ENCODE measurements at regions not wholly inside any gene's neighbourhood (a gene's known extent, or its start where the extent isn't known, plus 50 kb on each side); places are given as distances from the start of the nearest gene placed in this dataset.
"Not testable (repeated sequence)": the region's sequence is repeated elsewhere in the genome, so short reads cannot be mapped to it uniquely, and the experiment has no call there.

DNA sequence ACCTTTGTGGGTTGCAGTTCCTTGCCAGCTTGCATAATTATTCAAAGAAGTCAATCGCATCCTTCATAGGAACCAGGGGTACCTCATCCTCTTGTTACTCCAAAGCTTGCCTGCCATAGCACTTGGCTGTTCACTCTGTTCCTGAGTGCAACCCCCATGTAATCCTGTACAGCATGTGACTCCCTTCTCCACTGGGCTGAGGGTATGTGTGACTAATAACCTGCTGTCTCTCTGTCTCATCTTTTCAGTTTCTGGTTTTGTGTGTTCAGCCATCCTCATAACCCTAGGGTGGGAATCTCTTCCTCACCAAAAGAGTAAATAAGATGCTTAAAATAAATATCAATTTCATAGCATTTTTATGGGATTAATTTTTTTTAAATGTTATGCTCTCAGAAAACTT is 351.9 kb downstream of the S1PR1 start:
- no peak for DNase-seq

DNA sequence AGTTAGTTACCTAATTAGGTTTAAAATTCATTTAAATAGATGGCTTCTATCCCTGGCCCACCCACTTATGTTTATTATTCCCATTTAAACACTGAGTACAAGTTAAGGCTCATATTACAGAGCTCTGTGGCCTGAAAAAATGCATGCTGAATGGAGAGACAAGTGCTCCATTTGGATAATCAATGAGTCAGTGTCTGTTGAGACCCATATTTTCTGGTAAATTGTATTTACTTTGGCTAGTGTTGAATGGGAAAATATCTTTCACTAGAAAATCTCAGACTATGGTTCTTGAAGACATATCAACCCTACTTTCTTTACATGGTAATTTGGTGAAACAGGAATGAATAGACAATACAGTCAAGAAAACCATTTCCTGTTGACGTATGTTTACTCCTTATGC is 356.0 kb downstream of the S1PR1 start:
- DNase-seq, result peak in 1 of 2 experiments; percentile 33

DNA sequence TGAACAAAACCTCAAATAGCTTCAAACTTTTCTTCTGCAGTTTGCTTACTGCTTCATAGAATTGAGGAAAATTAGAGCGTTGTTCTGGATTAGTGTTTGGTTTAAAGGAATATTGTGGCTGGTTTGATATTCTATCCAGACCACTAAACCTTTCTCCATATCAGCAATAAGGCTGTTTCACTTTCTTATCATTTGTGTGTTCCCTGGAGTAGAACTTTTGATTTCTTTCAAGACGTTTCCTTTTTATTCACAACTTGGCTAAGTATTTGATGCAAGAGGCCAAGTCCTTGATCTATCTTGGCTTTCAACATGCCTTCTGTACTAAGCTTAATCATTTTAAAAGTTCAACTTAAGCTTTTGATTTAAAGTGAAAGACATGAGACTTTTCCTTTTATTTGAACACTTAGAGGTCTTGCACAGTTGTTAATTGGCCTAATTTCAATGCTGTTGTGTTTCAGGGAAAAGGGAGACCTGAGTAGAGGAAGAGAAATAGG is 359.1 kb downstream of the S1PR1 start:
- DNase-seq, result no peak

DNA sequence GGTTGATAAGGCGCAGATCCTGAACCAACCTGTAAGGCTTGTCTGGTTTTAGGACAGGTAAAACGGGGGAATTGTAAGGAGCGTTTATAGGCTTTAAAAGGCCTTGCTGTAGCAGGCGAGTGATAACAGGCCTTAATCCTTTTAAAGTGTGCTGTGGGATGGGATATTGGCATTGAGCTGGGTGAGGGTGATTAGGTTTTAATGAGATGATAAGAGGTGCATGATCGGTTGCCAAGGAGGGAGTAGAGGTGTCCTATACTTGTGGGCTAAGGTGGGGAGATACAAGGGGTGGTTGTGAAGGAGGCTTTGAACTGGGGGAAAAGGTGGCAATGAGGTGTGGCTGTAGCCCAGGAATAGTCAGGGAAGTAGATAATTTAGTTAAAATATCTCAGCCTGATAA is 363.8 kb downstream of the S1PR1 start:
- not testable (repeated sequence) for DNase-seq

DNA sequence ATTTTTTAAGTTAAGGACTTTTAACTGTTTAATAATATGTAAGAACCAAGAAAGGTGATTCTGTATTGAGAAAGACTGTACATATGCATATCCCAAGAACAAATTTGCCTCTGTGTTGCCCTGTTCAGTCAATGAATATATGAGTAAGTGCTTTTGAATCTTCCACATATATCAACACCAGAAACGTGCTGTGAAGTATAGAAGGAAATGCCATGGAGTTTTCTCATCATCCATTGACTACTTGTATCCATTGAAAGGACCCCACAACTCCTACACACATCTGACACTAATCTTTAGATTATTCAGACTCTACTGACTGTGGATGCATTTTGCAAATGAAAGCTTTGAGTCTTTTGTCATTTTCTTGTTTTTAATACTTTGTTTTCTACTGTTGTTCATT is 366.9 kb downstream of the S1PR1 start:
- DNase-seq, result no peak

DNA sequence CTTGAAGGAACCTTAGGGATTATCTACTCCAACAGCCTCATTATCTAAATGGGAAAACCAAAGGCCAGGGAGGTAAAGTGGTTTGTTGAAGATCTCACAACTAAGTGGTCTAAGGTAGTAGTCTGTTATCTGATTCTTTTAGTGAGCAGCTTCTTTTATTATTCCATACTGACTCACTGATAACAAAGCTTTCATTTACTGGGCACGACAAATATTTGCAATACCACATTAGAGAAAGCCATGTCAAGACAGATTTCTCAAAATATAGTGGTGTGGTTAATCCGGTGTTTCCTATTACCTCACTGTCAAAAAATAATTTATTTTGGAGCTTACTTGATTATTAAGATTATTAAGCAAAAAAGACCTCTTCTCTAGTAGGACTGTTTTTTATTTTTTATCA is 369.1 kb downstream of the S1PR1 start:
- DNase-seq, result no peak

DNA sequence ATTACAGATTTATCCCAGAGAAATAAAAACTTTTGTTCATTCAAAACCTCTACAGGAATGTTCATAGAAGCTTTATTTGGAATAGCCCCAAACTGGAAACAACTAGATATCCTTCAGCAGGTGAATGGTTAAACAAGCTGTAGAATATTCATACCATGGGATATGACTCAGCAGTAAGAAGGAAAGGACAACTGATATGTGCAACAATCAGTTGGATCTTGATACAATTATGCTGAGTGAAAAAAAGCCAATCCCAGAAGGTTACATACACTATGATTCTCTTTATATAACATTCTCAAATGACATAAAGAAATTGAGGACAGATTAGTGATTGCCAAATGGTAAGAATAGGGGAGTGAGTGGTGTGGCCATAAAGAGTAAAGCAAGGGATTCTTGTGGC is 376.7 kb downstream of the S1PR1 start:
- DNase-seq, result no peak

DNA sequence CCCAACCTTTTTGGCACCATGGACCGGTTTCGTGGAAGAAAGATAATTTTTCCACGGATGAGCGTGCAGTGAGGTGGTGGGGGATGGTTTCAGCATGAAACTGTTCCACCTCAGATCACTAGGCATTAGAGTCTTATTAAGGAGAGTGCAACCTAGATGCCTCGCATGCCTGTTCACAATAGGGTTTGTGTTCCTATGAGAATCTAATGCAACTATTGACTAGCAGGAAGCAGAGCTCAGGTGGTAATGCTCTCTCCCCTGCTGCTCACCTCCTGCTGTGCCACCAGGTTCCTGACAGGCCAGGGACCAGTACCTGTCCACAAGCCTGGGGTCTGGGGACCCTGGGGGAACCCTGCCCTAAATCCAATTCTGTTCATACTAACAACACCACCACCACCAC is 377.8 kb downstream of the OLFM3 start:
- DNase-seq, result no peak

DNA sequence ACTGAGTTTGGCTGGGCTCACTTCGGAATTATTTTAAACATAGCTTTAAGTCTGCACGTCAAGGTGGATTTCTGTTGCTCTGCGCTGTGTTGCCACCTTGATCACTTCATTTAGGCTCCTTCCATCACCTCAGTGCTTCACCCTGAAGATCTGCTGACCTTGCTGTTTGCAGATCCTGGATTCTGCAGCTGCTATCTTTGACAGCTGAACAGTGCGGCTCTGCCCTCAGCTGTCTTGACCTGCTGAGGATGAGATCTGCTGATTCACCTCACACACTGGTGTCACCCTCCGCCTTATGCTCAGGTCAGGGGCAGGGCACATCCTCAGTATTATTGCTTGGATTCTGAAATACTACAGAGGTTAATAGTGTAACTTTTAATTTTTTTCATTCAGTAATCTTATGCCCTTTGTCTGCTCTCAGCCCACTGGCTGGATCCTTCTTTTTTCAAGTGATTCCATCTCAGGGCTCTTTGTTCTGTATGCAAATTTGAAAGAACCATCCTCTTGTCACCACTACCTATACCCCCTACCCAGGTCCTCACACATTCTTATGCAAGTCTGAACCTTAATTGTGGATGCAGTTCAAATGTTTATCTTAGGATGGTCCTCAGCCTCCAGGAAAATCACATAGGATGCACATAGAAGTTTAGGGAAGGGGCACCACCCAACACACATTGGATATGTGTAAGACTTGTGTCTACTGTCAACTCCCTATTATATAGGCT is 364.0 kb downstream of the OLFM3 start:
- no peak for DNase-seq

DNA sequence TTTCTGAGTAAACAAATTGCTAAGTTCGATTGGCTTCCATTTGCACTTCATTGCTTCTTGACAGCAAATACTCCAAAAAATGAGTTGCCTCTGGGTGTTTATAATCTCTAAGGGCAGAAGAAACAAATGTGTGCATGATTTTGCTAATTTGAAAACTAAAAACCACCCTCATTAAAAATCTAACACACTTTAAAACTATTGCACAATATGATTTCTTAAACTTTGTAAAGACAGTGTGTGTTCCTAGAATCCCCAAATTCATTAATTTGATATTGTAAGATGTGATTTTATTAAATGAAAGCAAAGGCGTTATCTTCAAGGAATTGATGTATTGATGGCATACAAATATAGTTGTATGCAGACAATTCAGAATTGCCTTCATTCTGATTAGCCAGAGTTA is 350.9 kb downstream of the OLFM3 start:
- no peak for DNase-seq

DNA sequence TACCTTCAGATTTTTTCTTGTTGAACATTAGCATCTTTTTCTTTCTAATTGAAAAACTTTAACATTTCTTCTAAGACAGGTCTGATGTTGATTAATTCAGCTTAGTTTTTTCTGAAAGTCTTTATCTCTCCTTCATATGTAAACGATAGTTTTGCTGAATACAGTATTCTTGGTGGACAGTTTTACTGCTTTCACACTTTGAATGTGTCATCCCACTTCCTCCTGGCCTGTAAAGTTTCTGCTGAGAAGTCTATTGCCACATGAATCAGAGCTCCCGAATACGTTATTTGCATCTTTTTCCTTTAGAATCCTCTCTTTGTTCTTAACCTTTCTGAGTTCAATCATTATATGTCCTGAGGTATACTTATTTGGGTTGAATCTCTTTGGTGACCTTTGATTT is 344.2 kb downstream of the OLFM3 start:
- DNase-seq, result no peak

DNA sequence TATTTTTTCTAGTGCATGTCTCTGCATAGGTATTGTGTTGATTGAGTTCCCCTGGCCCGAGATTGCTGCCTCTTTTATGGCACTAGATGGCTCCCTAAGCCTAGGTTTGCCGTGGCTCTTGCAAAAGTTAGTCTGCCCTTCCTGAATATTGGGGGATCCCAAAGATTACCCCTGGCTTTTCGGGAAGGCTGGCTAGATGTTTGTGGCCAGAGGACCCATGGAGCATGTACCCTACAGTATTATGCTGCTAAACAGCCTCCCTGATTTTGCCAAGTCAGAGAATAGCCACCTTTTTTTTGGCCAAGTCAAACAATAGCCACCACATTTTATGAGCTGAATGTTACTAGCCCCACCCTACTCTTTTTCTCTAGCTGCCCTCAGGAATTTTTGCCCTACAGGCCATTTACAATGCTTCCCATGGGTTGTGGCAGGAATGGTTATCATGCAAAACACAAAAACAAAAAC is 343.2 kb downstream of the OLFM3 start:
- peak in 1 of 2 experiments; percentile 62 for DNase-seq

DNA sequence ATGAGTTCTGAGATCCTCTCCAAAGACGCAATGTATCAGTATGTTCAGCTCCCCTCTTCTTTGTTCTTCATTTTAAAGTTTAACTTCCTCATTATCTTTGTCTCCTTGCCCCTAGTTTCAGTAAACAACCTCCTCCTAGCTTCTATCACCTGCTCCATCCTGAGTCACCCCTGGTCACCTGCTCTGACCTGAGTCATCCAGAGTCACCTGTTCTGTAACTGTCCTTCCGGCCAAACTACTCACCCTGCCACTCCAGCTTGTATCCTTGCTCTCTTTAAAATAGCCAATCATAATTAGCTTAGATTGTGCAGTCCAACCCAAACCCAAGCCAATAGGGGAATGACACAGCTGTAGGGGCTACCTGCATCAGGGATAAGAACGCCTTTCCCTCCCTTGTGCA is 332.0 kb downstream of the OLFM3 start:
- DNase-seq, result no peak

DNA sequence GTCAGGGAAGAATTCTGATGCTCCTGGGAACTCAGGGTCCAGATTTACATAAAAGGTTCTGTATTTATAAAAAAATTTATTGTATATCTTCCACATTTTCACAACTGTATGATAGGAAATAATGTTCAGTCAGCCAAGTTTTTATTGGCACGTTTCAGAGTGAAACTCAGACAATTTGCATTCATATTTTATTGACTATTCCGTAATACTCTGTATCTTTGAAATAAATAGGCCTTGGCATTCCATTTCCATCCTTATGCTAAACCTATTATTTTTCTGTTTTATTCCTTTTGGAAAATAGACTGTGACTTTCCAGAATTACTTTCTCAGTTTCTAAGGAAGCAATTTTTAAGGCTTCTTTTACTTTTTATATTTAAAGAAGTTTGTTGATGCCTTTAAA is 329.0 kb downstream of the OLFM3 start:
- no peak for DNase-seq

DNA sequence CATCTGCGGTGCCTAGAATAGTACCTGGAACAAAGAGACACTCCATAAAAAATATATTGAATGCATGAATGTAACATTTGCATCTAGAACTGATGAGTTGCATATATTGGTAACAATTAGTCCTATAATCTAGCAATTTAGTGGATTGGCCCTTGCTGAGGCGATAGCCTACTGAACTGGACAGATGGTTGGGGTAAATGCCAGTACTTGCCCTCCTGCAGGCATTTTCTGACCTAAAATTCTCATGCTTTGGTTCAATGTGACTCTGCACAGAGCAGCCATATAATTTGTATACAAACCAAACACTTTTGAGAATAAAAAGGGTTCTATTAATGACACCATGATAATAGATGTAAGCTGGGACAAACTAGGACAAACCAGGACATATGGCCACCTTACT is 313.6 kb downstream of the OLFM3 start:
- no peak for DNase-seq

DNA sequence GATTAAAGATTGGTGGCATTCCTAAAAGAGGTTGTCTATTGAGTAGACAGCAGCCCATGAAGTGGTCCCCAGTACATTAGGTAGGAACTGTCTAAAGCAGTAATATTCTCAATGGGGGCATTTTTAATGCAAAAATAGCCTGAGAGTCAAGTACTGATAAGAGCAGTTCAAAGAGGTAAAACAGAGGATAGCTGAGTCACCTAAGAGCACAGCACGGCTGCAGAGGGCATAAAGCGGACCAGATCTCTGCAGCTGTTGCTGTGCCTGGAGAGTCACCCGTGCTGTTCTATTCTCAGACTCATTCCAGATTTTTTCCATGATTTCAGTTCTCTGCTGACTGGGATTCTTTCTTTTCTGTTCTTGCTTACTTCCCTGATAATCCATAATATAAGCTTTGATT is 313.2 kb downstream of the OLFM3 start:
- DNase-seq, result no peak

DNA sequence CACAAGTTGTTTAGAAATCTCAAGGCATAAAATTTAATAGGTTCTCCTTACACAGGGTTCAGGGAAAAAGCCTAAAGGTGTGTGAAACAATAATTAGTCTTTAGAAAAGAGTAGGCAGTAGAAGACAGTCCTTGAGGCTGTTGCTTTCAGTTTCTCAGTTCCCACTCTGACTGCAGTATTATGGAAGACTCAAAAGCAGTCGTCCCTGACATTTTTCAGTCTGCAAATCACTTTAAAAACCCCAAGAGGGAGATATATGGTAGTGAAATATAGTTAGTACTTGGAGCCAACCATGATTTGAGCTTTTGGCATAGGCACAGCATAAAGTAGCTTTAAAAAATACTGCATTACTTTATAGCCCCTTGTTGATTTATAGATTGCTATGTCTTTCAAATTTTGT is 299.7 kb downstream of the OLFM3 start:
- peak; percentile 37 to 52 for DNase-seq

DNA sequence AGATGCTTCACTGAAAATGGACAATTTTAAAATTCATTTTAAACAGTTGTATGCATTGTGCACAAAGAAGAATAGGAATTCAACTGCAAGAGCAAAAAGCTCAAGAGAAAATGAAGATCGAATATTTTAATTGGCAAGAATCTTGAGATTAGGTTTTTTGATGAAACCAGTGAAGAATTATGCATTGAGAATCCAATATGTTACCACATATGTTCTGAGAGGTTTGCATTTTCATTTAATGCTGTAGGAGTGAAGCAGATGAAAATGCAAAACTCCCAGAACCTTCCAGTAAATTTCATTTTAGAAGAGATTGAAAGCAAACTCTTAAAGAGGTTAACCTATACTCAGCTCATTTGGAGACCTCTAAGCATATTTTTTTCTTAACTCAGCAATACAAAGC is 298.0 kb downstream of the OLFM3 start:
- DNase-seq, result no peak

DNA sequence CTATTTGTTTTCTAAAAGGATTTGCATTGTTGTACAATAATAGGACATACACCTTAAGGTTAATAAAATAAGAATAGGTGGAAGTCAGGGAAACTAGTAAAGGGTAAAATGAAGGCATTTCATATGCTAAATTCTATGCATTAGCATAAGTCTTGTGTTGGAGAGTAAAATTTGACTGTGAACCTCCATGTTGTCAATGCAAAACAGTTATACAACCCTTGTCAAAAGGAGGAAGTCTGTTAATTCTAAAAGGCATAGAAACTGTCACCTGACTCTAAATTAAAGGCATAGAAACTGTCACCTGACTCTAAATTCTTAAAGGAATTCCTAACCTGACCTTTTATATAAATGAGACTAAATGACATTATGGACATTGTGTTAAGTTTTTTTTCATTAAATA is 291.8 kb downstream of the OLFM3 start:
- DNase-seq, result no peak

DNA sequence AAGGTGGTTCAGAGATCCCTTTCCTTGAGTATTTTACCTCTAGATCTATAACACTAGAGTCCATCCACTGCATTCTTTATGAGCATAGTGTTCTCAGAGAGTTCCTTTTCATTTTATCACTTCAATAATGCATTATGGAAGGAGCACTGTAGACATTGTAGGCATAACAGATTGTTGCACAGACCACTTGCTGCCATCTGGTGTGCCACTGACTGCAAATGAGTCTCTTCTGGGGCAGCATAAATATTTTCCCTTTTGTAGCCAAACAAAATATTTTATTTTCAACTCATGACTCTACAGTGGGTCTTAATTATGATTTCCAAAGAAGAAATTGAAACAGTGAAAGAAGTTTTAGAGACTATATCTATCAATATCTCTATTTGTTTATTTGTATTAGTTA is 290.4 kb downstream of the OLFM3 start:
- DNase-seq, result peak in 1 of 2 experiments; percentile 36

DNA sequence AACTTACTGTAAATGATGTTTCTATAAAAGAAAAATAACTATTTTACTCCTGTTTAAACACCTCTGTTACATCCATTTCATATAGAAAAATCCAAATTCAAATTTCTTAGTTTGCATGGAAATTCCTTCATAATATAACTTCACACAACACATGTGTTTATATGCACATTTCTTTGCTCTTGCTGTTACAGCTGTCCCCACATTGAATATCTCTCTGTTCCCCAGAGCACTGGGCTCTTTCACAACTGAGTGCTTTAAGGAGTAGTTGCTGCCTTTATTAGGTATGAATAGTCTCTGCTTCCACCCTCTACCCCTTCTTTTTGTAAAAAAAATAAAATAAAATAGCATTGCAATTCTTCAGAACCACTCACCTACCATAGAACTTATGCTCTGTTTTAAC is 287.0 kb downstream of the OLFM3 start:
- no peak for DNase-seq

DNA sequence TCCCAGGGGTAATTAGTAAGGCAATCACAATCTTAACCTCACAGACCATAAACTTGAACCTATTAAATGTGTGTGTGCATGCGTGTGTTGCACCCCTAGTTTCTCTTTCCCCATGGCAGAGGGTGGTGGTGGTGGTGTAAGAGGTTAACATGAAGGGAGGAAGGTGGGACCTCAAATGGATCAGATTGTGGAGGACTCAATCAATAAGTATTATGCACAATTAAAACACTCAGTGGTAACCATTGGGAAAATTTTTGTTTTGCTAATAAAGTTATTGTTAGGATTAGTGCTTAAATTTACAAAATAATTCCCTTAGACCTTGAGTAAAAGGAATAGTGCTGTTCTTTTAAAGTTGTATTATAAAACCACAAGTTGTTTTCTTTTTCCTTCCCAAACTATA is 283.0 kb downstream of the OLFM3 start:
- no peak for DNase-seq

DNA sequence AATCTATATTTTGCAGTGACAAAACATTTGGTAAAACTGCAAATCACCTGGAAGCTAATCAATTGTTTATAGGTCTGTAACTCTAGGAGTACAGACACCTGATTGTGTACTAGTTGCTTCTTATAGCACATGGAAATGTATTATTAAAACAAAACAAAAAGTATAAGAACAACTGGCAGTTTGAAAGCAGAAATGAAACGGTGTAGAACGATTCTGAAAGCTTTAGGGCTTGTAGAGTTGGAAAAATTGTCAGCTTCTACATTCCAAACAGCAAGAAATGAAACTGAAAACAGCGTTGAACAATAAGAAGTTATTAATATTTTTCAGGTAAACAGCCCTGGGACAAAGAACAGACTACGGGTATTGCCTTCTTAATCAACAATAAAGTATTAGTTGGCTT is 273.3 kb downstream of the OLFM3 start:
- no peak for DNase-seq

DNA sequence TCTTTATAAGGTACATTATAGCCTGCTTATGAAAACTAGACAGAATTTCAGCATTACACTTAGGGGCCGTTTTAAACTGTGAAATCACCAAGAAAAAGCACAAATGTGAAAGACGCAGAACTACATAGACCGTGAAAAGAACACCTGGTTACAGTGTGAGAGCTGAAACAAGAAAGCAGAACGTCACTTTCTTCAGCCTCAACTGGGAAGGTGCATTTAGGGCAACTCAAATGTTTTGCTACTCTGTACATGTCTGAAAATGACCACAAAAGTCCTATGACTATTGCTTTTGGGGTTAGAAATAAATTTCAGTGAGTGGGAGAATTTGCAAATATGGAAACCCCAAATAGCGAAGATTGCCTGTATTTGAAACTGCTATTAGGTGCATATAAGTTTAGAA is 268.7 kb downstream of the OLFM3 start:
- DNase-seq, result no peak

DNA sequence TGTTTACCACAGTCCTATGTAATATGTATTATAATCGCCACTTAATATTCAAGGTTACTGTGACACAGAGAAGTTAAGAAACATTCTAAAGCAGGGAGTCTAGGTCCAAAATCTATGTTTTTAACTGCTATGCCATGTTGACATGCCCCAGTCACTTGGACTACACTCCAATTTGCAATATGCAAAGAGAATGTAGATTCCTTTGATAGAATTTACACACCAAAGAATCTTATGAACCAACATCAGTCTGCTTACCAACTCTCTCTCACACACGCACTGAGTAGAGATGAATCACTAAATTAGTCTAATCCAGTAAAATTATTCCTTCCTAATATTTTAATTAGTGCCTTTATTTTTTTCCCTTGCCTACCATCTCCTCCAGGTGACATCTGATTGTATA is 266.2 kb downstream of the OLFM3 start:
- no peak for DNase-seq

Measured in NCI-H446 (cell line).